Epithelial cell of proximal tubule (primary cell): ENCODE measurements at regions not wholly inside any gene's neighbourhood (a gene's known extent, or its start where the extent isn't known, plus 50 kb on each side); places are given as distances from the start of the nearest gene placed in this dataset.

Experiments used
- DNase-seq: peaks from one replicate; pipeline ENCODE4 v3.0.0-alpha.2; 2011; ENCODE audit warnings: low read depth
- H3K4me3 ChIP-seq: 2 replicates; pipeline ENCODE4 v1.5.1; 2011; ENCODE audit warnings: low read depth, mild to moderate bottlenecking, low read length
- TF ChIP-seq, protein P1 (sequence below): conservative IDR thresholded peaks from 2 replicates; pipeline ENCODE4 v1.5.1; 2012; ENCODE audit warnings: low read depth, mild to moderate bottlenecking, low read length

DNA sequence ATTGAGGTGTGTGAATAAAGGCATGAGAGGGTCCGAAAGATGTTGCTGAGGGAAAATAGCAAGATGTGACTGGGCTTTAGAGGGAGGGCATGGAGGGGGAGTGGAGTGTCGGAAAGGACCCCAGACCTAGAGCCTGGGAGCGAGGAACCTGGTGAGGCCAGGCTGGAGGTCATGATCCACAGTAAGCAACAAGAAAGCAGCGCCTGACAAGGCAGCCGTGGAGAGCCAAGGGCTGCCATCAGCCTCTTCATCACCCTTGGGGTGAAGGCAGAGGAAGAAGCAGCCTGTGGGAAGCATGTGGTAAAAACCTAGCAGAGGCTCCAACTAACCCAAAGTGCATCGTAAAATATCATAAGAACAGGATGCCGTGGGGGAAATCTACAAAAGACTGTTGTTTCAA lies 162.8 kb upstream of the SOX1 start:
- H3K4me3 ChIP-seq = no peak overlapping the region
- TF ChIP-seq, protein P1, sequence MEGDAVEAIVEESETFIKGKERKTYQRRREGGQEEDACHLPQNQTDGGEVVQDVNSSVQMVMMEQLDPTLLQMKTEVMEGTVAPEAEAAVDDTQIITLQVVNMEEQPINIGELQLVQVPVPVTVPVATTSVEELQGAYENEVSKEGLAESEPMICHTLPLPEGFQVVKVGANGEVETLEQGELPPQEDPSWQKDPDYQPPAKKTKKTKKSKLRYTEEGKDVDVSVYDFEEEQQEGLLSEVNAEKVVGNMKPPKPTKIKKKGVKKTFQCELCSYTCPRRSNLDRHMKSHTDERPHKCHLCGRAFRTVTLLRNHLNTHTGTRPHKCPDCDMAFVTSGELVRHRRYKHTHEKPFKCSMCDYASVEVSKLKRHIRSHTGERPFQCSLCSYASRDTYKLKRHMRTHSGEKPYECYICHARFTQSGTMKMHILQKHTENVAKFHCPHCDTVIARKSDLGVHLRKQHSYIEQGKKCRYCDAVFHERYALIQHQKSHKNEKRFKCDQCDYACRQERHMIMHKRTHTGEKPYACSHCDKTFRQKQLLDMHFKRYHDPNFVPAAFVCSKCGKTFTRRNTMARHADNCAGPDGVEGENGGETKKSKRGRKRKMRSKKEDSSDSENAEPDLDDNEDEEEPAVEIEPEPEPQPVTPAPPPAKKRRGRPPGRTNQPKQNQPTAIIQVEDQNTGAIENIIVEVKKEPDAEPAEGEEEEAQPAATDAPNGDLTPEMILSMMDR = no peak
- DNase-seq = no peak

DNA sequence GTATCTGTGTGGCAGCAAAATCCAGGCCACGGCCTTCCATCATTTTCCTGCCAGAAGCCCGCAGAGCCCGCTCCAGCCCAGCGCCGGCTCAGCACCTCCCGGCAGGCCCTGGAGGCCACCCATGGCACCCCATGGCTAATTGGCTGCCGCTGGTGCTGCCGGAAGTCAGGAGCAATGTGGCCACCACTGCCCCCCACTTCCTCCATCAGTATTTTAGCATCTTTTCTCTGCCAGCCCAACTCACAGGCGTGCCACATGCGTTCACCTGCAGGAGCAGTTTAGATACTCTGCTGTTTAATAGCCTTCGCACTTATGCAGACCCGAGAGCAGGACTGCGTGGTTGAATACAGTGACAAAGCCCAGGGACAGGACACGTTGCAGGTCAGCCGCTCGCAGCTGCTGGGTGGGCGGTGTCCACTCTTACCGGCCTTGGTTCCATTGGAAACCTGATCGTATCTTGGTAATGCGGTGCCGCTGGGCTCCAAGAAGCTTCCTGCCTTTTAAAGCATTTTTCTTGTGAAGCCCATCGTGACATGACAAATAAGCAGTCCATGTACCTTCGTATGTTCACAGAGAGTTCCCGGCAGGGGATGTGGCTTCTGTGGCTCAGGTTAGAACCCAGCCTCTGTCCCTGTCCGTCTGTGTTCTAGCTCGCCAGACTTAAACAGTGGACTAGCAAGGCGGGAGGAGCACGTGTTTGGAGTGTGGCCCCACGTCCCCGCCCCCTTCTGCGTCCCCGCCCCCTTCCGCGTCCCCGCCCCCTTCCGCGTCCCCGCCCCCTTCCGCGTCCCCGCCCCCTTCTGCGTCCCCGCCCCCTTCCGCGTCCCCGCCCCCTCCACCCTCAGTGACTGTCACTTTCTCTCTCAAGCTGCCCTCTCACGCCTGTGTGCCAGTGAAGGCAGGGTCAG lies 162.0 kb upstream of the SOX1 start:
- no peak for DNase-seq
- TF ChIP-seq, protein P1 = no peak

DNA sequence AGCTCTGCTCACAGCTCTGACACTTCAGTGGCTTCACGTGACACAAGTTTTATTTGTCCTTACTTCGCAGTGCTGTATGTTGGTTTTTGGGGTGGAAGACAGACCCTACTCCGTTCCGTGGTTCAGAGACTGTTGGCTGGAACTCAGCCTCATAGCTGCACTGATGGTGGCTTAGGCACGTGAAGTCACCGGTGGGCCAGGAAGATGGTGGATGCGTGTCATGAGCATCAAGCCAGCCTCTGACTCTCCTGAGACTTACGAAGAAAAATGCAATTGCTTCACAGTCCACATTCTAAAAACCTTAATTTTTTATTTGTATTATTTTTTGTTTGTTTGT lies 161.4 kb upstream of the SOX1 start:
- TF ChIP-seq, protein P1 = no peak
- no peak overlapping the region for H3K4me3 ChIP-seq
- DNase-seq = no peak

More for the DNA sequence above, 162.0 kb upstream of the SOX1 start:
- H3K4me3 ChIP-seq = no peak overlapping the region

DNA sequence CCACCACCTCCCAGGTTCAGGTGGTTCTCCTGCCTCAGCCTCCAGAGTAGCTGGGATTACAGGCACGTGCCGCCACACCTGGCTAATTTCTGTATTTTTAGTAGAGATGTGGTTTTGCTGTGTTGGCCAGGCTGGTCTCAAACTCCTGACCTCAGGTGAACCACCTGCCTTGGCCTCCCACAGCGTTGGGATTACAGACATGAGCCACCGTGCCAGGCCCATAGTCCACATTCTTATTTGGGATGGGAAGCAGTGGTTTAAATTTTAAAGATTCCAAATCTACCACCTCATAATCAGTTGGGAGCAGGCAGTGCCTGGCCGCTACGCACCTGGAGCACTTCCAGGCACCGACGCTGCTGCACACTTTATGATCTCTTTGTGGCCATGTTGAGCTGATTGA lies 160.6 kb upstream of the SOX1 start:
- DNase-seq = no peak
- H3K4me3 ChIP-seq = no peak overlapping the region

DNA sequence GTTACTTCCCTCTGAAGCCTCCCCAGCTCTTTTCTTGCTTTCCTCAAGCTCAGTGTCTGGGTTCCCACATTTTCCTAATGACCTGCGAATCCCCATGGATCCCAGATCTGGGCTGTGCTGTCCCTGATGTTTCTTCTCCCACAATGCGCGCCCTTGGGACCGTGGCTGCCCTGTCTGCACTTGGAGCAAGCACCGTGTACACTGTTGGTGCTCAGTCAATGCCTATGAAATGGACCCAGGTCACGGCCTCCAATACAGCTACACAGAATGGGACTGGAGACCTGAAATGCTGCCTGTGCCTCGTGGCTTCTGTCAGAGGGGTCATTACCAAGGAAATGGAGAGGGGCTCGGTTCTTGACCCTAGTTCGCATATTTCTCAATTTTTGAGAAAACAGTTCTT lies 160.1 kb upstream of the SOX1 start:
- DNase-seq = no peak
- TF ChIP-seq, protein P1 = no peak

More for the DNA sequence above, 160.6 kb upstream of the SOX1 start:
- TF ChIP-seq, protein P1 = no peak

DNA sequence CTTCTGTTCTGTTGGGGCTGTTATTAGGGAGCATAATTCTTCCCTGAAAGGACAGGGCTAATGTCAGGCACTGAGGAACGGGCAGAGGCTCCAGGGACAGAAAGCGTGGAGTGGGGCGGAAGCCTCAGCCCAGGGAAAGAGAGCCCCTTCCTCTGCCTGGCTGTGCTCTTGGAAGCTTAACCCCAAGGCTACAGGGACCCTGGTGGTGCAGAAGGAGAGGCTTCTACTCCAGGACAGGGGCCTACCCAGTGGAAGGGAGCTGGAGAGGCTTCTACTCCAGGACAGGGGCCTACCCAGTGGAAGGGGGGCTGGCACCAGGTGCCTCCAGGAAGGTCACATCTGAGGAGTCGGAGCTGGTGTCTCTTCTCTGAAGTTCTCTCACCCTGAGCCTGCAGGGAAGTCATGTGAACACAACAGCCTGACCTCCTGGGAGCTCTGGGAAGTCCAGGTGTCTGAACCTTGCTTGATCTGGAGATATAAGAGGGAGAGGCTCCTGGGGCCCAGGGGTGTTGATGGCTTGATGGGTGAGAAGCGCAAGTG lies 159.5 kb upstream of the SOX1 start:
- no peak for DNase-seq
- TF ChIP-seq, protein P1 = no peak
- no peak overlapping the region for H3K4me3 ChIP-seq

More for the DNA sequence above, 160.1 kb upstream of the SOX1 start:
- no peak overlapping the region for H3K4me3 ChIP-seq

DNA sequence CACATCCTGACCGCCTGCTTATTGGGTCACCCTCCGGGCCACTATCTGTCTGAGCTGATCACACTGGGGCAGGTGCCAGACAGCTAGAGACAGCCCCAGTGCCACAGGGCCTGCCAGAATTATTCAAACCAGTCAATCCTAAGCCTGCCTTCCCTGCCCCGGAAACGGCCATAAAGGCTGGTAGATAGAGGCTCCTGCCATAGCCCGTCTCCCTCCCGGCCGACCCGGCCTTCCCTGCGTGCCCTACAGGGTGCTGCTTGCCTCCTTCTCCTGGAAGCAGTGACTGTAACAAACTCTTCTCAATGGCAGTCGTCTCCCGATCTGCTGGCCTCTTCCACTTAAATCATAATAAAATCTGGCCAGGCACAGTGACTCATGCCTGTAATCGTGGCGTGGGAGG lies 158.6 kb upstream of the SOX1 start:
- no peak for DNase-seq
- no peak overlapping the region for H3K4me3 ChIP-seq
- TF ChIP-seq, protein P1 = no peak
